BLaER1 treated with 17β-estradiol and CSF1 and Interleukin-3, amounts not matched to agents 10 nM and 100 nM (cell line): ENCODE measurements at regions not wholly inside any gene's neighbourhood (a gene's known extent, or its start where the extent isn't known, plus 50 kb on each side); places are given as distances from the start of the nearest gene placed in this dataset.

ENCODE experiments used
- H3K27ac ChIP-seq, 11 experiments: shearing (Covaris generic); formaldehyde crosslinking; 2 replicates each; pipeline ENCODE4 v1.8.1; 2022
- H3K27me3 ChIP-seq, 11 experiments: shearing (Covaris generic); formaldehyde crosslinking; 2 replicates each; pipeline ENCODE4 v1.8.1; 2022
- H3K36me3 ChIP-seq, 11 experiments: shearing (Covaris generic); formaldehyde crosslinking; 2 replicates each; pipeline ENCODE4 v1.8.1; 2022
- H3K4me1 ChIP-seq, 10 experiments: shearing (Covaris generic); formaldehyde crosslinking; 2 replicates each; pipeline ENCODE4 v1.8.1; 2022
- H3K4me2 ChIP-seq, 11 experiments: shearing (Covaris generic); formaldehyde crosslinking; 2 replicates each; pipeline ENCODE4 v1.8.1; 2022
- H3K4me3 ChIP-seq, 10 experiments: shearing (Covaris generic); formaldehyde crosslinking; 2 replicates each; pipeline ENCODE4 v1.8.1; 2022
- H3K9ac ChIP-seq, 11 experiments: shearing (Covaris generic); formaldehyde crosslinking; 2 replicates each; pipeline ENCODE4 v1.8.1; 2022
- H3K9me3 ChIP-seq, 11 experiments: shearing (Covaris generic); formaldehyde crosslinking; replicated peaks in 1 of 11; 2 replicates each; pipeline ENCODE4 v1.8.1; 2022
- H4K20me1 ChIP-seq, 11 experiments: shearing (Covaris generic); formaldehyde crosslinking; 2 replicates each; pipeline ENCODE4 v1.8.1; 2022
- Cebpa-rat ChIP-seq, 11 experiments: shearing (Covaris generic); IDR thresholded peaks; 2 replicates each; pipeline ENCODE4 v1.8.1; 2022

GRCh38 chrX:39851745-39852455 is 245.9 kb downstream of the BCOR start:
- no peak overlapping the region for H3K4me3 ChIP-seq
- TF ChIP-seq Cebpa-rat (IDR thresholded peaks at IDR 0.05), result no peak
- no peaks in the 10 kb centered on the region for H4K20me1 ChIP-seq
- H3K9me3 ChIP-seq, result peaks cover 0 to 11% (median 5%) of the 10 kb centered on the region in 11 experiments; a peak in 10 of 22 replicates
- no peaks in the 10 kb centered on the region for H3K27me3 ChIP-seq
- H3K27ac ChIP-seq, result peak overlapping the region in 9 of 11 experiments; percentile 41 to 93 (median 88); a peak in 14 of 22 replicates
- H3K4me1 ChIP-seq, result peaks cover 70 to 88% (median 76%) of the 10 kb centered on the region in 10 experiments
- H3K4me2 ChIP-seq, result peak overlapping the region; percentile 55 to 94 (median 87)
- no peaks in the 10 kb centered on the region for H3K36me3 ChIP-seq
- H3K9ac ChIP-seq, result peak overlapping the region in 7 of 11 experiments; percentile 9 to 56 (median 37); a peak in 6 of 22 replicates

DNA sequence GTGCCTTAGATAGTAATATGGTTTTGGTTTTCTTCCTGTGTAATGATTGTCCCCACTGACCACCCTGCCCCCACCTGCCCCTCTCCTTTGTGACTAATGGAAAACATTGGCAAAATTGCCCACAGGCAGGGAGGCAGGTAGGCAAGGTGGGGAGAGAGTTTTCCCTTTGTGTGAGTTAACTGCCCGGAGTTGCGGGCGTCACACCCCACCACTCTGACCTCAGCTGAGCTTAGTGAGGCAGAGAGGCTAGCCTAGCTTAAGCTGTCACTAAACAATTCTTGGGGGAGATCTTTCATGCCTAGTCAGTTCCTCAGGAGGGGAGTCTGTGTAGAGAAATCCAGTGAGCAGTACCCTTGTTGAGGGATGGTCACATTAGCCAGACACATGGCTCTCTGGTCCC is 245.3 kb downstream of the BCOR start:
- Histone ChIP-seq H4K20me1 (no peaks in the 10 kb centered on the region), H3K4me3 (no peak overlapping the region), H3K27me3 (no peaks in the 10 kb centered on the region), H3K36me3 (no peaks in the 10 kb centered on the region), H3K27ac (peak overlapping the region in 9 of 11 experiments; percentile 40 to 93 (median 88); a peak in 17 of 22 replicates), H3K9me3 (peaks cover 0 to 11% (median 5%) of the 10 kb centered on the region in 11 experiments; a peak in 10 of 22 replicates), H3K4me1 (peaks cover 75 to 94% (median 82%) of the 10 kb centered on the region in 10 experiments), H3K4me2 (peak overlapping the region; percentile 41 to 94 (median 87)), H3K9ac (peak overlapping the region in 8 of 11 experiments; percentile 11 to 59 (median 40); a peak in 11 of 22 replicates)
- TF ChIP-seq Cebpa-rat (IDR thresholded peaks at IDR 0.05), result no peak

DNA sequence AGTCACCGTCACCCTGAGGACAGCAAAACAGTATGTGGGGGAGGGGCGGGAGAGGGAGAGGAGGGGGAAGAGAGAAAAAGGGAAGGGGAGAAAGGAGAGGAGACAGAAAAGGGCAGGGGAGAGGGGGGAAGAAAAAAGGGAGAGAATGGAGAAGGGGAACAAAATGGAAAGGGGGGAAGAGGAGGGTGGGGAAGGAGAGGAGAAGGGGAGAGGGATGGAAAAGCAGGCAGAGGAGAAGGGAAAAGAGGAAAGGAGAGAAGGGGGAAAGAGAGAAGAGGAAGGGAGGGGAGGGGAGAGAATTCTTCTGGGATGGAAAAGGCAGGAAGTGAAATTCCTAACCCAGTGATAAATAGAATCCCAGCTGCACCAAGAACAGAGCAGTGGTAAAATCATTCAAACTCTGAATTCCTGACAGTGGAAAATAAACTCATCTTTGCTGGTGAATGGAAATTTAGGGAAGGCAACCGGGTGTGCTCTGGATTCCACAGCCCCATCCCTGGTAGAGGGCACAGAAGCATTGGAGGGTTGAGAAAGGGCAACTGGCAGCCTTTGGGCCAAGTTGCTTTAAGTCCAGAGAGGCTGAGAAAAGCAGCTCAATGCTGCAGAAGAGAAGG is 244.2 kb downstream of the BCOR start:
- TF ChIP-seq Cebpa-rat (IDR thresholded peaks at IDR 0.05), result no peak

DNA sequence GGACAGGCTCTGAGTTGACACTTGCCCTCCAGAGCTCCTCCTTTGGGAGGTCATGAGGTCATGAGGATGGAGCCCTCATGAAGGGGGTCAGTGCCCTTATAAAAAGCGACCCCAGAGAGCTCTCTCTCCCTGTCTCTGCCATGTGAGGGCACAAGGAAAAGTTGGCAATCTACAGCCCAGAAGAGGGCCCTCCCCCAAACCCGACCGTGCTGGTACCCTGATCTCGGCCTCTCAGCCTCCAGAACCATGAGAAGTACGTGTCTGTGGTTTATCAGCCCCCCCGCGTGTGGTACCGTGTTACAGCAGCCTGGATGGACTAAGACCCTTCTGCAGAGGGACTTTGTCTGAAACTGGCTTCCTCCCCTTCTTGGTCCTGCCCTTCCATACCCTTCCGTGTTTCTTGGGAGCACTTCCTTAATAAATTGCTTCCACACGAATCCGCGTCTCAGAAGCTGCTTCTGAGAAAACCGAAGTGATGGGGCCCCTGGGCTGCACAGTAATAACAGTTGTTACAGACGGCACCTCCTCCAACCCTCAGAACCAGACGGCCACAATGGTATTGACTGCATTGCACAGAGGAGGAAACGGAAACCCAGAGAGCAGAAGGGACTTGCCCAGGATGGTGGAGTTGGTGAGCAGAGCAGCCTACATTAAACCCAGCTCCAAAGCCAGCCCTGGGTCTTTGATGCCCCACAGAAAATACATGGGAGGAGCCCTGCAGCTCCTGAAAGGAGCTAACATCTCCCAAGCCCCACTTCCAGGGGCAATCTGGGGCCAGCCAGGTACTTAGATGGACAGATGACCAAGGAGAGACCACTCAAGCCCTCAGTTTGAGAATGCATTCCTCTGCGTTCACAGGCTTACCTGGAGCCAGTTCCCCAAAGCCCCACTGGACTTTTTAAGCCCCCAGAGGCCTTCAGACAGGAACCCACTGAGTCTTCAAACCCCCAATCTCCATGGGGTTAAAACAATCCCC is 242.7 kb downstream of the BCOR start:
- no peaks in the 10 kb centered on the region for H4K20me1 ChIP-seq
- H3K4me2 ChIP-seq, result peak overlapping the region; percentile 84 to 94 (median 87)
- H3K4me3 ChIP-seq, result peak overlapping the region in 8 of 10 experiments; percentile 12 to 62 (median 42); a peak in 14 of 20 replicates
- peak in 1 of 11 experiments; percentile 28; a peak in 1 of 22 replicates for TF ChIP-seq Cebpa-rat (IDR thresholded peaks at IDR 0.05)
- peak overlapping the region; percentile 24 to 93 (median 88); a peak in 21 of 22 replicates for H3K27ac ChIP-seq
- peaks cover 82 to 98% (median 97%) of the 10 kb centered on the region in 10 experiments for H3K4me1 ChIP-seq
- no peaks in the 10 kb centered on the region for H3K9me3 ChIP-seq
- H3K27me3 ChIP-seq, result no peaks in the 10 kb centered on the region
- H3K36me3 ChIP-seq, result no peaks in the 10 kb centered on the region
- peak overlapping the region in 10 of 11 experiments; percentile 63 to 81 (median 79); a peak in 20 of 22 replicates for H3K9ac ChIP-seq

More for the DNA sequence above, 244.2 kb downstream of the BCOR start:
- H3K9ac ChIP-seq, result peak overlapping the region in 7 of 11 experiments; percentile 0 to 81 (median 77); a peak in 5 of 22 replicates
- H3K27me3 ChIP-seq, result no peaks in the 10 kb centered on the region
- peaks cover 82 to 98% (median 92%) of the 10 kb centered on the region in 10 experiments for H3K4me1 ChIP-seq
- H3K36me3 ChIP-seq, result no peaks in the 10 kb centered on the region
- H3K27ac ChIP-seq, result peak overlapping the region in 9 of 11 experiments; percentile 88 to 93 (median 89); a peak in 16 of 22 replicates
- peaks cover 0 to 11% (median 5%) of the 10 kb centered on the region in 11 experiments; a peak in 10 of 22 replicates for H3K9me3 ChIP-seq
- no peak overlapping the region for H3K4me3 ChIP-seq
- H3K4me2 ChIP-seq, result peak overlapping the region; percentile 84 to 94 (median 87)
- H4K20me1 ChIP-seq, result no peaks in the 10 kb centered on the region

- TF ChIP-seq Cebpa-rat (IDR thresholded peaks at IDR 0.05), result no peak
- peaks cover 82 to 98% (median 97%) of the 10 kb centered on the region in 10 experiments for H3K4me1 ChIP-seq
- H3K36me3 ChIP-seq, result no peaks in the 10 kb centered on the region
- H4K20me1 ChIP-seq, result no peaks in the 10 kb centered on the region
- peak overlapping the region in 10 of 11 experiments; percentile 63 to 81 (median 79); a peak in 20 of 22 replicates for H3K9ac ChIP-seq
- H3K27ac ChIP-seq, result peak overlapping the region in 10 of 11 experiments; percentile 69 to 93 (median 88); a peak in 21 of 22 replicates
- H3K27me3 ChIP-seq, result no peaks in the 10 kb centered on the region
- no peaks in the 10 kb centered on the region for H3K9me3 ChIP-seq
- H3K4me3 ChIP-seq, result peak overlapping the region in 6 of 10 experiments; percentile 28 to 62 (median 46); a peak in 9 of 20 replicates
- peak overlapping the region; percentile 84 to 94 (median 87) for H3K4me2 ChIP-seq
Observed at GRCh38 chrX:39855748-39856129, 242.0 kb downstream of the BCOR start.

DNA sequence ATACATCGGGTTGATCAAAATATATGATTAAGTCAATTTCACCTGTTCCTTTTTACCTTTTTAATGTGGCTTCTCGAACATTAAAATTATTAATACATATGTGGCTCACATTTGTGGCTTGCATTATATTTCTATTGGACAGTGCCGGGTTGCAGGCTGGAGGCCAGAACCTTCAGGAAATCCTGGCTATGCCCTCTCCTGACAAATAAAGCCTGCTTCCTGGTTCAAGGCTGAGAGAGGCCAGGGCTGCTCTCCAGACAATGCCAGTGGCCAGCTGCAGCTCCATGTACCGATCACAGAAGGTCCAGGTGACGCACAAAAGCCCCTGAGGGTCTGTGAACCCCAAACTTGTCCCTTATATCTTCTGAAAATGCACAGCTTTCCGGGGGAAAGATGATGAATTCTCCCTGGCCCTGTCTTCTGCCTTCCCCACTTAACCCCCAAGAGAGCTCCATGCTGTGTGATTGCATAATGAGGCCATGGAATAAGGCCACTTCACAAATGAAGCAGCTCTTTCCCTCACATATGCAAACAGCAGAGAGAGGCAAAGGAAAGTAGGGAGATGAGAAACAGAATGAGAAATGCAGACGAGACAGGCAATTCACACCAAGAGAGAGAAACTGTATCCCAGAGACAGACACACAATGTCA is 241.2 kb downstream of the BCOR start:
- H3K4me3 ChIP-seq, result no peak overlapping the region; a peak in 1 of 20 replicates
- no peaks in the 10 kb centered on the region for H3K36me3 ChIP-seq
- H4K20me1 ChIP-seq, result no peaks in the 10 kb centered on the region
- peaks cover 77 to 98% (median 97%) of the 10 kb centered on the region in 10 experiments for H3K4me1 ChIP-seq
- peak in 5 of 11 experiments; percentile 28 to 65 (median 52); a peak in 3 of 22 replicates for TF ChIP-seq Cebpa-rat (IDR thresholded peaks at IDR 0.05)
- peak overlapping the region; percentile 84 to 94 (median 87) for H3K4me2 ChIP-seq
- H3K9ac ChIP-seq, result peak overlapping the region in 7 of 11 experiments; percentile 19 to 81 (median 58); a peak in 10 of 22 replicates
- no peaks in the 10 kb centered on the region for H3K9me3 ChIP-seq
- H3K27me3 ChIP-seq, result no peaks in the 10 kb centered on the region
- H3K27ac ChIP-seq, result peak overlapping the region in 9 of 11 experiments; percentile 88 to 93 (median 89); a peak in 17 of 22 replicates

DNA sequence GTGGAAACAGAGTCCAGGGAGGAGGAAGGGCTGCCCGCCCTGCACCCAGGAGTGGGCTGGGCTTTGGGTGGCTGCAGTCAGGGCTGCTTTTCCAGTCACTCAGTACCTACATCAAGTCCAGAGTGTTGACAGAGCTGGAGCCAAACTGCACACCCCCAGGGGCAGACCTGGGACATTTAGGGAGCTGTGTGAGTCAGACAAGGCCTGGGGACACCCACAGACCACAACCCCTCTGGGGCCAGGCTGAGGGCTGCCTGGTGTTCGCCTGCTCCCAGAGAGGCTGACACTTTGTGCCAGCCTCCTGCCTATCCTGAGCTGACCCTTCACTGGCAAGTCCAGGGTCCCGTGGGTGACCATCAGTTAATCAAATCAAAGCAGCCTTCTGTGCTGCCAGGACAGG is 240.0 kb downstream of the BCOR start:
- Histone ChIP-seq H3K27me3 (no peaks in the 10 kb centered on the region), H3K4me2 (peak overlapping the region; percentile 35 to 94 (median 87); a peak in 21 of 22 replicates), H3K4me3 (no peak overlapping the region), H3K27ac (peak overlapping the region in 9 of 11 experiments; percentile 18 to 93 (median 88); a peak in 15 of 22 replicates), H3K4me1 (peaks cover 66 to 92% (median 85%) of the 10 kb centered on the region in 10 experiments), H3K36me3 (no peaks in the 10 kb centered on the region), H4K20me1 (no peaks in the 10 kb centered on the region), H3K9me3 (no peaks in the 10 kb centered on the region; a peak in 1 of 22 replicates), H3K9ac (peak overlapping the region in 6 of 11 experiments; percentile 0 to 58 (median 28); a peak in 5 of 22 replicates)
- no peak for TF ChIP-seq Cebpa-rat (IDR thresholded peaks at IDR 0.05)
